Kidney epithelial cell (primary cell): ENCODE measurements at regions not wholly inside any gene's neighbourhood (a gene's known extent, or its start where the extent isn't known, plus 50 kb on each side); places are given as distances from the start of the nearest gene placed in this dataset.

Experiments used
- DNase-seq: peaks from one replicate; pipeline ENCODE4 v3.0.0-alpha.2; 2010; ENCODE audit warnings: low read depth
- H3K27me3 ChIP-seq: 2 replicates; pipeline ENCODE4 v1.6.0; 2011; ENCODE audit warnings: low read length; ENCODE audit not compliant: control insufficient read depth, insufficient read depth
- H3K36me3 ChIP-seq: 2 replicates; pipeline ENCODE4 v1.5.1; 2011; ENCODE audit warnings: low read length; ENCODE audit not compliant: control insufficient read depth, insufficient read depth
- H3K4me3 ChIP-seq: 2 replicates; pipeline ENCODE4 v1.5.1; 2011; ENCODE audit warnings: low read depth, mild to moderate bottlenecking, control low read depth, low read length
- TF ChIP-seq, protein P1 (sequence below): IDR thresholded peaks from 2 replicates; pipeline ENCODE4 v1.5.1; 2011; ENCODE audit warnings: mild to moderate bottlenecking, moderate library complexity, low read length, control low read depth, inconsistent platforms; ENCODE audit not compliant: insufficient read depth, poor library complexity, severe bottlenecking

DNA sequence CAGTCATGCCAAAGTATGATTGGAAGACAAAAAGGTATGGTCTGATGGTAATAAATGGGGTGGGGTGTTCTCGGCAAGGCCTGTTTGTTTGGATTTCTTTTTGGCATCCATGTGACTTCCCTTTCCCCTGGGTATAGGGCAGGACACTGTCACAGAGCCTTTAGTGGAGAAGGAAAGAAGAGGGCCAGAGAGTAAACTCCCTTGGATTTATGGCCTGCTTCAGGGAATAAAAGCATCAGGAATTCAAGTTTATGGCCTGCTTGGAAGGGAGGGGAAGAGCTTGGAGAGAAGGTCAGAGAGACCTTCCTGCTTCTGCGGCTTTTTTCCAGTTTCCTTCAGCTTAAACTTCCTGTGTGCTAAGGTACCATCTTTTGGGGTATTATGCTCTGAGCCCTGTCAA is 179.4 kb upstream of the ADAMTS9 start:
- DNase-seq: no peak

DNA sequence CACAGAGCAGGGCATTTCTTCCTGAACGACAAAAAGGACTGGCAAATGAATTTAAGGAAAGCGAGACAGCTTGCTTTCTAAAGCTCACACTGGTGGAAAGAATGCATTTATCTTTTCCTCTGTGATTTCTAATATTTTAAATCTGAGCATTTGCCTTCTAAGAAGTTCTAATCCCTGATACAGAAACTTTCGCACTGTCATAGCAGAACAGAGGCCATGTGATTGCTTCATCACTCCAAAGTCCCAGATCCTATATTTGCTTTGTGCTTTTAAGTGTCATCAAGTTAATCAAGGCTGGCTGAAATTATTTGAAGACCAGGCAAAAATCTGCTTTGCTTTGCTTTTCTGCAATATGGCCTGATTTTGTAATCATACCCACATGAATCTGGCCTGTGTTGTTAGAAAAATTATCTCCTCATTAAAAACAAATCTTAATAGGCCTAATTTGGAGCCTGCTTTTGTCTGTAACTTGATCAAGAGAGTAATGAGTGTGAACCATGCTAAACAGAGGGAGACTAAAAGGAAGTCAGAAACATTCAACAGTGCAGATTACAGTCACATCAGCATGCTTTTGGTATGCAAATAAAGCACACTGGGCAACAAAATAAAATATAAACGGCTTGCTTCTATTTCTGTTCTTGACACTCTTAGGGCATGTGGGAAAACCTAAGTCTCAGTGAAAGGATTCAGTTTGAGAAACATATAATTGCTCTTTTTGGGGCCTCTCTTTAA is 178.2 kb upstream of the ADAMTS9 start:
- TF ChIP-seq, protein P1, sequence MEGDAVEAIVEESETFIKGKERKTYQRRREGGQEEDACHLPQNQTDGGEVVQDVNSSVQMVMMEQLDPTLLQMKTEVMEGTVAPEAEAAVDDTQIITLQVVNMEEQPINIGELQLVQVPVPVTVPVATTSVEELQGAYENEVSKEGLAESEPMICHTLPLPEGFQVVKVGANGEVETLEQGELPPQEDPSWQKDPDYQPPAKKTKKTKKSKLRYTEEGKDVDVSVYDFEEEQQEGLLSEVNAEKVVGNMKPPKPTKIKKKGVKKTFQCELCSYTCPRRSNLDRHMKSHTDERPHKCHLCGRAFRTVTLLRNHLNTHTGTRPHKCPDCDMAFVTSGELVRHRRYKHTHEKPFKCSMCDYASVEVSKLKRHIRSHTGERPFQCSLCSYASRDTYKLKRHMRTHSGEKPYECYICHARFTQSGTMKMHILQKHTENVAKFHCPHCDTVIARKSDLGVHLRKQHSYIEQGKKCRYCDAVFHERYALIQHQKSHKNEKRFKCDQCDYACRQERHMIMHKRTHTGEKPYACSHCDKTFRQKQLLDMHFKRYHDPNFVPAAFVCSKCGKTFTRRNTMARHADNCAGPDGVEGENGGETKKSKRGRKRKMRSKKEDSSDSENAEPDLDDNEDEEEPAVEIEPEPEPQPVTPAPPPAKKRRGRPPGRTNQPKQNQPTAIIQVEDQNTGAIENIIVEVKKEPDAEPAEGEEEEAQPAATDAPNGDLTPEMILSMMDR: no peak
- Histone ChIP-seq H3K36me3 (no peaks in the 10 kb centered on the region), H3K4me3 (no peak overlapping the region), H3K27me3 (no peaks in the 10 kb centered on the region)
- no peak for DNase-seq

More for the DNA sequence above, 179.4 kb upstream of the ADAMTS9 start:
- TF ChIP-seq, protein P1: no peak
- Histone ChIP-seq H3K36me3 (no peaks in the 10 kb centered on the region), H3K4me3 (no peak overlapping the region), H3K27me3 (no peaks in the 10 kb centered on the region)

DNA sequence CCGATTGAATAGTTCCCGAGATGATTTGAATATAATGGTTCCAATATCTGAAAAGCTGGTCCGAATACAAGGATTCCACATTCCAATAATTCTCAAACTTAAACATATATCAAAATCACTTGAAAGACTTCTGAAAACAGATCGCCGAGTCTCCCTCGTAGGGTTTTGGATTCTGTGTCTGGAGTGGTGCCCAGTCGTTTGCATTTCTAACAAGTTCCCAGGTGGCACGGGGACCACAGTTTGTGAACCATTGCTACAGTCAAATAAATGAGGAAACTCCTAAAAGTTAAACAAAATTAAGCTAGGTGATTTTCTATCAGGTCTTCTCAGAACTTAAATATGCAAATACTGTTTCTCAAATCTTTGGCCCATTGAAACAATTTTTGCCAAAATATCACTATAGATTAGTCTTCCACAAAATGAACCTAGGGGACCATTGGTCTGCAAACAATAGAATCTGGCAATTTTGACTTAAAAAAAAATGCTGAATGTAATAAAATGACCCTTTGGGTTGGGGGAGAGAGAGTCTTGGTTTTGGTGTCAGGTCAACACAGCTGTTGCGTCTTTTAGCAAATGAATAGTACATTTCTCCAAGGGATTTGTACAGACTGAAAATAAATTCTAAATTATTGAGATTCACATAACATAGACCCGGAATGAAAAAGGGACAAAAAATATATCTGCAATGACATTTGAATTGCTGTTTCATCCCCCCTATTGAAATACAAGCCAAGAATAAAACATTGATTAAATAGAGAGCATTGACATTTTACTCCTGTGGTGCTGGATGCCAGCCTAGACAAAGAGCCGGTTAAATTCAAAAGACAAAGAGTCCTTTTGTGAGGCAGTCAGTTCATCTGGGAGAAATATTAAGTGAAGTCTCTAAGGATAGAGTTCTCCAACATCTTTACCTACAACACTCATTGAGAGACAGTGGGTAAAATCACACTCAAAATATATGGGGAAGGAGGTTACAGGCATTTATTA is 175.7 kb upstream of the ADAMTS9 start:
- Histone ChIP-seq H3K4me3 (no peak overlapping the region), H3K36me3 (no peaks in the 10 kb centered on the region), H3K27me3 (no peaks in the 10 kb centered on the region)
- TF ChIP-seq, protein P1: no peak
- no peak for DNase-seq

DNA sequence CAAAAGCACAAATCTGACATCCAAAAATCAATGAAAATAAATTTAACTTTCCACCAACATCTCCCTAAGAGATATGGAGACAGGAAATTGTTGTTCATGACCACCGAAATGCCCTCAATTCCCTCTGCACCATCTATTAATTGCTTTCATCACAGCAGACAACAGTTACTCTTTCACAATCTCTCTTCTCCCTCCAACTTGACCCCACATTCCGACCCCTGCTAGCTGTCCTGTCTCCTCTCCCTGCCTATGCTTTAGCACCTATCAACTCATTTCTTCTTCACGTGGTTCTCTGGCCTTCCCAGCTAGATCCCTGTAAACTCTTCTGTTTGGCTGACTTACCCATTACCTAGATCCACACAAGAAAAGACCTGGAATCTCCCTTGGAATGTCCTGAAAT is 173.9 kb upstream of the ADAMTS9 start:
- Histone ChIP-seq H3K36me3 (no peaks in the 10 kb centered on the region), H3K4me3 (no peak overlapping the region), H3K27me3 (no peaks in the 10 kb centered on the region)
- TF ChIP-seq, protein P1: no peak
- no peak for DNase-seq

DNA sequence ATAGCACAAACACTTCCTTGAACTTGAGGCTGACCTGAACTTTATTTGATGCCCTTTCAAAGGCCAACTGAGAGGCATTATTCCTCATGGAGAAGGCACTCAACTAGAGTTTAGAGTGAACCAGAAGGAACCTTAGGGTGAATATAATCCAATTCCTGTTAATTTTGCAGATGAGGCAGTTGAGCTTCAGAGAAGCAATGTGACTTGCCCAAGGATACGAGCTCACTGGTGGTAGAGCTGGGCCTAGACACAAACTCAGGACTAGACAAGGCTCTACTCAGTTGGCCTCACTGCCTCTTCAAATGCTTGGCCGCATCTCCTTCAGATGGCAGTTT is 172.7 kb upstream of the ADAMTS9 start:
- no peak overlapping the region for H3K4me3 ChIP-seq
- DNase-seq: no peak
- H3K36me3 ChIP-seq: no peaks in the 10 kb centered on the region
- TF ChIP-seq, protein P1: no peak
- no peaks in the 10 kb centered on the region for H3K27me3 ChIP-seq
